ENCODE measurements at regions not wholly inside any gene's neighbourhood (a gene's known extent, or its start where the extent isn't known, plus 50 kb on each side); places are given as distances from the start of the nearest gene placed in this dataset.

DNA sequence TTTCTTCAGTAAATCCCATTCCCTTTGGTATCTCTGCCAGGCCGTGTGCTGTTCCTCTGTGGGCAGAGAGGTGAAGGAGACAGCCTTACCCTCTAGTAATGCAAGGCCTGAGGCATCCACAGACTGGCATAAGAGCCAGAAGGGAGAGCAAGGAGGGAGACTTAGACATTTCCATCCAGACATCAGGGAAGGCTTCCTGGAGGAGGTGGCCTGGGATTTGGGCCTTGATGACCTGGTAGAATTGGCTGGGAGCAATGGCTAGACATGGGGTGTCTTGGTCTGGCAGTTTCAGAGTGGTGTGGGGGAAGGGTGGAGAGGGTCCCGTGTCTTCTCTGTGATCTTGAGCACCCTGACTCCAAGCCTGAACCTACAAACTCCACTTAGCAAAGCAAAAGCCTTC lies 81.8 kb downstream of the RHOB start:
- TF ChIP-seq EZH2 (IDR thresholded peaks at IDR 0.05) (no peak), EZH2phosphoT487 (IDR thresholded peaks at IDR 0.05) (no peak)

Data from neural progenitor cell (in vitro differentiated cells).